ENCODE measurements at regions not wholly inside any gene's neighbourhood (a gene's known extent, or its start where the extent isn't known, plus 50 kb on each side); places are given as distances from the start of the nearest gene placed in this dataset.

- no peak for DNase-seq (ENCODE audit: low spot score)
- TF ChIP-seq CTCF (IDR thresholded peaks at IDR 0.05; ENCODE audit: extremely low read depth, missing control alignments) = no peak
Observed at GRCh38 chr6:26260725-26261490, 104.1 kb upstream of the BTN3A2 start.

DNA sequence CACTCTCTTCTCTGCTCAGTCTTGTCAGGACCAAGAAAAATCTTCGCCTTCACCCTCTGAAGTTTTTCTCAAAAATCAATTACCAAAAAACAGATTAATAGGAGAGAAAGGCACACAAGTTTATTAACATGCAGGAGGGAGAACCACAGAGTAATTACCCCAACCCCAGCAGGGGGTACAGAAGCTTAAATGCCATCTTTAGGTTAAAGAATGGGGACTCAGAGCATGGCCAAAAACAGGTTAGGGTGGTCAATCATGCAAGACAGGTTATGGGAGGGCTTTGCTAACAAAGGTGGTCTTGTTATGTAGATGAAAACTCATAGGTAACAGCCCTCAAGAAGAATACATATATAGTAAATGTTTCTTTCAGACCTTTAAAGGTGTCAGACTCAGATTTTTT, 100.5 kb upstream of the BTN3A2 start:
- TF ChIP-seq CTCF (IDR thresholded peaks at IDR 0.05; ENCODE audit: extremely low read depth, missing control alignments) = no peak
- DNase-seq (ENCODE audit: low spot score) = no peak

DNA sequence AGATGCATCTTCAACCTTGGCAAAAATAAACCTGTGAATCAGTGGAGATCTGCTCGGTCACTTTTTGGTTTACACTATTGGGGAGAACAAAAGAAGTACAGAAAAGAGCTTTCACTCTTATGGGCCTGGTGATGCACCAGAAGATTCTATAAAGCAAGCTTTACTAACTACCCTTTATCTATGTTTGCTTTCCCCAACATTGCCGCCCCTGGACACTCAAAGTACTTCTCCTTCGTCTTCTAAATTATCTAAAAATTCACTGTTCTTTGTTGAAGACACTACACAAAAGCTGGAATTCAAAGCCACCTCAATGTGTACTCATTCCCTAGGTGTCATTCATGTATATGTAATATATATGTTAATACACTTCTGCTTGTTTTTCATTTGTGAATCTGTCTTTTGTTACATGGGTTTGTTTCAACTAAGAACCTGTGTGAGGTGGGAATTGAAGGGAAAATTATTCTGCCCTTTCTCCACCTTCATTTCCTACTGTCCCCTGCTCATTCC, 97.9 kb upstream of the BTN3A2 start:
- TF ChIP-seq CTCF (IDR thresholded peaks at IDR 0.05; ENCODE audit: extremely low read depth, missing control alignments) = no peak
- DNase-seq (ENCODE audit: low spot score) = no peak

DNA sequence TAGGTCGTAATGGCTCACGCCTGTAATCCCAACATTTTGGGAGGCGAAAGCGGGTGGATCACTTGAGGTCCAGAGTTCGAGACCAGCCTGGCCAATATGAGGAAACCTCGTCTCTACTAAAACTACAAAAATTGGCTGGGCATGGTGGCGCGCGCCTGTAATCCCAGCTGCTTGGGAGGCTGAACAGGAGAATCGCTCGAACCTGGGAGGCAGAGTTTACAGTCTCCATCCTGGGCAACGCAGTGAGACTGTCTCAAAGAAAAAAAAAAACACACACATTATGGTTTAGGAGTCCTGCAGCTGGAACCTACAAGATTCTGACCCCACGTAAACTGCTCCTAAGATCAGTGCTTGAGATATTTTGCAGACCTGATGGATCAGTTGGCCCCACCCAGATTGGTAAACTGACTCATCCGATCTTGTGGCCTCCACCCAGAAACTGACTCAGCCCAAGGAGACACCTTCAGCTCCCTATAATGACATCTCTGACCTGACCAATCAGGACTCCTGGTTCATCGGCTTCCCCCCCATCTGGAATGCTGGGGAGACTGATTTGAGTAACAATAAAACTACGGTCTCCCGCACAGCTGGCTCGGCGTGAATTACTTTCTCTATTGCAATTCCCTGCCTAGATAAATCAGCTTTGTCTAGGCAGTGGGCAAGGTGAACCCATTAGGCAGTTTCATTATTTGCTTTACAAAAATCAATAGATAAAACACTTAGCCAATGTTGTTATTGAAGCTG, 96.2 kb upstream of the BTN3A2 start:
- no peak for DNase-seq (ENCODE audit: low spot score)
- TF ChIP-seq CTCF (IDR thresholded peaks at IDR 0.05; ENCODE audit: extremely low read depth, missing control alignments) = no peak

- no peak for DNase-seq (ENCODE audit: low spot score)
- no peak for TF ChIP-seq CTCF (IDR thresholded peaks at IDR 0.05; ENCODE audit: extremely low read depth, missing control alignments)
Observed at GRCh38 chr6:26269531-26270485, 95.2 kb upstream of the BTN3A2 start.

DNA sequence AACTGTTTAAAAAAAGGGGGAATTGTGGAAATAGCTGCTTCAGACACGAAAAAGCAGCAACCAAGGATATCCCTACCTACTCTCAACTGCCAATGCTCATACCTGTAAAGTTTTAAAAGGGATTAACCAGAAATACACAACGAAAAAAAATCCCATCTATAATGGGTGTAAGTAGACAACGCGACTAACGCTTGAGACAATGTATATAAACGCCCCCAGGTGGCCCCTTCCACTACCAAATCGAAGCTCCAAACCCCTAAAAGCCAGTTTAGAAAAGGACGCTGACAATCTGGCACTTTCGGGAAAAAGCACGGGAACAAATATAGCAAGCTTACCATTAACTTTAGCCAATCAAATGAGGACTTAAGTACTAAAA, 94.5 kb upstream of the BTN3A2 start:
- no peak for DNase-seq (ENCODE audit: low spot score)
- TF ChIP-seq CTCF (IDR thresholded peaks at IDR 0.05; ENCODE audit: extremely low read depth, missing control alignments) = no peak
